Erythroblast (primary cell): ENCODE measurements at regions not wholly inside any gene's neighbourhood (a gene's known extent, or its start where the extent isn't known, plus 50 kb on each side); places are given as distances from the start of the nearest gene placed in this dataset.
"Not testable (repeated sequence)": the region's sequence is repeated elsewhere in the genome, so short reads cannot be mapped to it uniquely, and the experiment has no call there.

Source experiments
- DNase-seq, 2 experiments: peaks; one replicate each; lab custom pipeline; 2025; lab: John Stamatoyannopoulos, UW
- GATA1 ChIP-seq: IDR thresholded peaks from 2 replicates; pipeline ENCODE4 v1.6.1; 2011; ENCODE audit warnings: low read depth, mild to moderate bottlenecking, control low read depth, low read length, moderate library complexity
- POLR2A ChIP-seq: IDR thresholded peaks from 2 replicates; pipeline ENCODE4 v1.6.1; 2011; ENCODE audit warnings: mild to moderate bottlenecking, low read length

DNA sequence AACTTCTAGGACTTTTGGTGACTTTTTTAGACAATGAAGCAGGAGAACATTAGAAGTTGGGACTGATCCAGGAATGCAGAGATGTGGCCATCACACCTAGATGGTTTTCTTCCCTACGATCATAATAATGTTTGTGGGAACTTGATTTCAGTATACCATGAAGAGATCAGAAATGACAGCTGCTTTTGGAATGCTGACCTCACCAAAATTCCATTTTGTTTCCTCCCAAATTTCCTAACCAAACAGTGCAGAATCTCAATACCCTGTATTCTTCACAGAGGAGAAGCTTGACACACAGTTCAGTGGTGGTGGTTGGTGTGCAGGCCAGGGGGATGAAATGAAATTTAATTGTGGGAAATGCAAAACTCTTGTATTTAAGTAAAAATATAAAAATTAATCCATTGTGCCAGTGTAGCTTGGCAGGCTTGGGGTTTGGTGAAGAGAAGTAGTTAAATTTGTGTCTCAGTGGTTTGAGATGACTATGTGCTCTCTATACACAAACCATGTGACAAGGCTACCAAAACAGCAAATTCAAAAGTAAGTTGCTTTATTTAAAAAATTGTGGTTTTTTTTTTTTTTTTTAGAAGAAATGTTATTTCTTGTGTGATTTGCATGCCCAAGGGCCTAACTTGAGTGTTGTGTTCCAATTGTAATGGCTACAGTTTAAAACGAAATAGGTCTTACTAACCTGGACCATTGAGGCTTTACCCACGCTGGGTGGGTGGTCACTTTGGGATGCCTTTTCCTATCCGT lies 252.4 kb downstream of the LPIN1 start:
- TF ChIP-seq POLR2A: no peak
- no peak for TF ChIP-seq GATA1
- DNase-seq: no peak

DNA sequence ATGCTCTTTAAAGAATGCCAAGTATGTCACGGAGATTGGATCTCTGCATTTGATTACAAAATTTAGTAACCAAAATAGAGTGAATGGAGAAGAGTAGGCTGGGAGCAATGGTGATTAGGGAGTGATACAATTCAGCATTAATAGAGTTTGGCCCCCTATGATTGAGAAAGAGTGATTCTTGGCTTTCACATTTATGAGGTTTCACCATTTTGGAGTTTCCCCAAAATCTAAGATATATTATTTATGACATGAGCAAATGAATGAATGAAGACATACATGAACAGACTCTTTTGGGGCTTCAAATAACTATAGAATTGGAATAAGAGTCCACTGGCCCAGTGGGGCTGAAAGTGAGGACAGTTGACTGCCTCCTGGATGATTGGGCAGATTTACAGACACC lies 255.2 kb downstream of the LPIN1 start:
- no peak for DNase-seq
- TF ChIP-seq GATA1 (no peak), POLR2A (no peak)

DNA sequence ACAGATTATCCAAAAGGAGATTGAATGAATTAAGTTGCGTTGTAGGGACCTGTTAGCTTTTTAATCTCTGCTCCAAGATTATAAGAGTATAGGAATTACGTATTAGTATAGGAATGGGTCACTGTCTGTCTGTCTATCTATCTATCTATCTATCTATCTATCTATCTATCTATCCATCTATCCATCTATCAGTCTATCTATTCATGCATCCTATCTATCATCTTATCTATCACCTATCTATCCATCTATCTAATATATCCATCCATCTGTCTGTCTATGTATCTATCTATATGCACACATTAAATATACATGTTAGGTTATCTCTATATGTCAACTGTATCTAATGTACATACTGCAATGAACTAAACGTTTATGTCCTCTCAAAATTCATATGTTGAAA lies 255.8 kb downstream of the LPIN1 start:
- DNase-seq: no peak
- TF ChIP-seq GATA1 (no peak), POLR2A (no peak)

DNA sequence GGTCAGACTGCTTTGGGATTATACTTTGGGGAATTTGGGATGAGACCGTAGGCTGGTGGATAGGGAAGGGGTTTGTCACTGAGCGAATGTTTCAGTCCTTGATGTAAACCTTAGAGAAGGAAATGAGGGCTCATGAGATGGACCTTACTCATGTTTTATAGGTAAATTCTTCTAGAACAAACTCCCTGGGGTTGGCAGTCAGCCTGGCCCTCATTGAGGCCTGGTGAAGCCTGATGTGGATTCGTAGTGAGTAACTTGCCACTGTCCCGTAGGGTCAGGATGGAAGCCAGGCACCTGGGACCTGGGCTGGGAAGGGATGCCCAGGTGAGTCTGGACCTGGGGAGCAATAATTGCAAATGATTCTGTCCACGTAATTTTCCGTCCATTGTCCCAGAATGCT lies 258.3 kb downstream of the LPIN1 start:
- TF ChIP-seq POLR2A (no peak), GATA1 (no peak)
- DNase-seq: no peak

DNA sequence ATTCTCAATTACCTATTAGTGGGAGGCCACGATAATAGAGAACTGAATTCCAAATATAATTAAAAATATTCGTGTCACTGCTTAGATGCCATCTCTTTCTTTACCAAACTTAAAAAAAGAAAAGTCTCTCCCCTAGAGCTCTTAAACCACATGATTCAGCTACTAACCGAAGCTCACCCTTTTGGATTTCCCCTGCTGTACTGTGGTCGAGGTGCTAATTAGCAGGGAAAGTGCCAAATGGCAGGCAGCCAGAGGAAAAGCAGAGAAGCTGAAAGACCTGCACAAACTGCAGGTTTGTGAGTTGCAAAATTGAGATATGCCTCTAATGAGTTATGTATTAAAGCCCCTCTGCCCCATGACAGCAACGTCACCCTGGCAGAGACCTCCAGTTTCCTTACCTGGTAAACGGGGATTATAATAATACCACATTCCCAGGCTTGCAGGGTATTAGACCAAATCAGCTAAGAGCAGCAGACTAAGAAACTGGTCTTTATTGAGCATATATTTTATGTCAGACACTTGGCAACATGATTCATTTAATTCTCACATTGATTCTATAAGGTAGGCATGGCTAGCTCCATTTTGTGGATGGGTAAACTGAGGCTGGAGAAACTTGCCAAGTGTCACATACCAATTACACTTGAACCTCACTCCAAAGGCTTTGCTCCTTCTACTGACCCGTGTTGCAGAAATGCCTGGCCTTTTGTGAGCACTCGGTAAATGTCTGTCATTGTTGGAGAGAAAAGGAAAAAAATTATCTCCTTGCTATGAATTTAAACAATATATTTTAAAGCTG lies 259.7 kb downstream of the LPIN1 start:
- no peak for DNase-seq
- TF ChIP-seq GATA1 (no peak), POLR2A (no peak)

DNA sequence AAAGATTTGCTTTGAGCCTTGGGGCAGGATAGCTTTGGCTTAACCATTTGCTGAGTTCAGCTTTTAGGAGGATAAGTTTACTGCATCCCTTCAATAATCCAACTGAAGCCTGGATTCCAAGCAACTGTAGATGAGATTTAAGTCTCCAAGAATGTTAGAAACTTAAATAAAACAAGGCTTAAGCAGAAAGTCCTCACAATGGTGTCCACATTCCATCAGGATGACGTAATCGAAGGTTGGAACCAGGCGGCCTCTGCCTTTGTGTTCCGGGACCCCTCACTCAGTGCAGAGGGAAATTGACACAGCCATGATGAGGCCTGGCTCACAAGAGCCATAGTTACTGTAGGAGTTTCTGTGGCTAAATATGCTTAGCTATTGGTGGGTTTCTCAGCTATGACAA lies 260.4 kb downstream of the LPIN1 start:
- no peak for DNase-seq
- TF ChIP-seq POLR2A (no peak), GATA1 (no peak)

DNA sequence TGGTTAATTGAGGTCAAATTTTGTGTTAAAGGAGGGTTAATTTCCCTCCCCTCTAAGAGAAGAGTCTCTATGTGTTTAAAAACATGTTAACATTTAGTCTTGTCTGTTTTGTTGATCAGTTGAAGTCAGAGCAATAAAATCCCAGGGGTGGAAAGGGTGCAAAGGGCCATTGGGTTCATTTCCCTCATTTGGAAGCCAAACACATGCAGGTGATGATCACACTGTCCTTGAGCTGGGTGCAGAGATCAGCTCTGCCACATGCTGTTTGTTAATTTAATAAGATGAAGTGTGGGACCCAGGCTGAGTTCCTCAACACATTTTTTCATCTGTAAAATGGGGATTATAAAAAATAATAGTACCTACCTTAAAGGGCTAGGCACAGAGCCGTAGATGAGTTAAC lies 260.9 kb downstream of the LPIN1 start:
- DNase-seq: no peak
- TF ChIP-seq GATA1 (no peak), POLR2A (no peak)

- TF ChIP-seq GATA1 (no peak), POLR2A (no peak)
- DNase-seq: no peak
Measured at GRCh38 chr2:12008425-12009061, 262.1 kb downstream of the LPIN1 start.

DNA sequence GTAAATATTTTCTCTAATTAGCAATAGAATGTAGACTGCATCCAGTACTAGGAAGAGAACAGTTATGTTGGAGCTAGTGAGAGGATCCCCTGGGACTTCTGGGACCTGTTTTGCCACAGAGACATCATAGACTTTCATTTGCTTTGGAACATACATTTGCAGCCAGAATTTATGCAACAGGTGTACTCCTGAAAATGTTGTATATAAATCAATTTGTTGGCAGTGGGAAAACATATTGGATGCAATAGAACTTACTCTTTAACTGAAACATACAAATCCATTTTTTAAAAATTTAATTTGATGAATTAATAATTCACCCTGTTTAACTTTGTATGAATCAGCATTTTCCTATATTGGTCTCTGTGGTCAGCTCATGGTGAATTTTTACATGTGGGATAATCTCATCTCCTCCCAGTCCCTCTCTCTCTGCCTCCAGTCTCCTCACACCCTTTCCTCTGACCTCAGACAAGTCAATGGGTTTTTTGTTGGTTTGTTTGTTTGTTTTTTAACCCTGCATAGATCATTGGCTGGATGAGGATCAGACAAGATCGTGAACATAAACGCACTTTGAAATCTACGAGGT lies 263.0 kb downstream of the LPIN1 start:
- TF ChIP-seq GATA1 (no peak), POLR2A (no peak)
- no peak for DNase-seq

- no peak for TF ChIP-seq GATA1
- no peak for TF ChIP-seq POLR2A
- no peak for DNase-seq
Measured at GRCh38 chr2:12010059-12010458, 263.6 kb downstream of the LPIN1 start.

DNA sequence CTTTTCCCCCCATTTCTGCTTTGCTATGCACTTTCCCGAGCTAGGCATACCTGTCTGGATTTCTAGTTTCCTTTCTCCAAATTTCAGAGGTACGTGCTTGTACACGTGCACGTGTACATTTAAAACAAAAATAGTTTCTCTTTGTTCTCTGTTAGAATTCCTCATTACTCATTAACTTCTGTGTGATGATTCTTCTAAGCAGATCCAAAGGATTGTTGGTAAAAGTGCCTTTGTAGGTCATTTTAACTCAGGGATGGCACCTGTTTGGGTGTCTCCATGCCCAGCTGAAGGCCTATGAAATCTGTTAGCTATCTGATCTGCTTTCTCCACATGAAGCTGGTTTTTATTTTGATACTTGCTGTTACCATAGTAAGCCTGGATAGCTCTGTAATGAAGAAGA lies 264.3 kb downstream of the LPIN1 start:
- DNase-seq: no peak
- TF ChIP-seq GATA1 (no peak), POLR2A (no peak)

- DNase-seq: no peak
- TF ChIP-seq GATA1 (no peak), POLR2A (no peak)
Measured at GRCh38 chr2:12014088-12014960, 267.9 kb downstream of the LPIN1 start.

DNA sequence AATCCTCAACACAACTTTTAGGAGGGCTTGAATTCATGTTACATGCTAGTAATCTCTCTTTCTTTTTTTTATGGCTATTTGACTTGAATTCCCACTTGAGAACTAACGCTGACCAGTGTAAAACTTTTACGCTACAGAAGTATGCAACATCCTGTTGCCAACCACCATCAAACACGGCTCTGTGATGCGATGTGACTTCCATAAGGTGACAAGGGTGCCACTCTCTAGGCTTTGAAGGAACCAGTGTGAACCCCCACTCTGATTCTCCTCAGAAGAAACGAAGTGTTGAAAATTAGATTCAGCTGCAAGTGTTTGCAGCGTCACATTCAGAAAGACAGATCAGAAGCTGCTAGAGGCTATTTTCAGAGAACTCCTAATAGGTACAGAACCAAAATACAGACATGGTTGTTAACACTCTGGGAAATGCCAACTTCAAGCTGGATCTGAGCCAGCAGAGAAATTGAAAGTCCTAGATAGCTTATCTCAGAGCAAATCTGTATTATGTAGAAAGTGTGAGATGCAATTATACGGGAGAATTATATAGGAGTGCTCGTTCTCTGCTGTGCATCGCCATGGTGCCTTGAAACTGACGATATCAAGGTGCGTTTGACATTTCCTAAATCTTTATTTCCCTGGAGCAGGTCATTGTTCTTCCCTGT lies 271.2 kb downstream of the LPIN1 start:
- no peak for DNase-seq
- no peak for TF ChIP-seq POLR2A
- no peak for TF ChIP-seq GATA1

- not testable (repeated sequence) for DNase-seq
Measured at GRCh38 chr2:12018726-12019125, 272.3 kb downstream of the LPIN1 start.
